GM19239 (cell line): ENCODE measurements at regions not wholly inside any gene's neighbourhood (a gene's known extent, or its start where the extent isn't known, plus 50 kb on each side); places are given as distances from the start of the nearest gene placed in this dataset.

Source experiments
- DNase-seq: peaks from one replicate; pipeline ENCODE4 v3.0.0; 2011; ENCODE audit warnings: low spot score; ENCODE audit not compliant: insufficient read length
- FAIRE-seq: peaks from 2 replicates; lab custom pipeline; 2011; peaks lifted over from hg19 to GRCh38; lab: Jason Lieb, UNC

DNA sequence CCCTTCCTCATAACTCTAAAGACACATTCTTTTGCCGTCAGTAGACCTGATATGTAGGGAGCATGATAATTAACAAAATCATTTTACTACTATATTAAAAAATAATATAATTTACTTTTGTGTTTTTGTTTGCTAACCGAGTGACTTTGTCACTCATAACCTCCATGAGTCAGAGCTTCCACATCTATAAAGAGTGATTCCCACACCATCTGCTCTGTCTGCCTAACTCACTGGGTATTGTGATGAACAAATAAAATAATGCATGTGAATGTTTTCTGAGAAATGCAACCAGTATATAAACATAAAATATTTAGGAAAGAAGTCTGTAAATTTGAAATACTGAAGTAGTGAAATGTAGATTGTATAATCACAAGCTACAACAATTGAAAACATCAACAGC lies 123.4 kb upstream of the DSEL start:
- FAIRE-seq (no peak), DNase-seq (no peak)

DNA sequence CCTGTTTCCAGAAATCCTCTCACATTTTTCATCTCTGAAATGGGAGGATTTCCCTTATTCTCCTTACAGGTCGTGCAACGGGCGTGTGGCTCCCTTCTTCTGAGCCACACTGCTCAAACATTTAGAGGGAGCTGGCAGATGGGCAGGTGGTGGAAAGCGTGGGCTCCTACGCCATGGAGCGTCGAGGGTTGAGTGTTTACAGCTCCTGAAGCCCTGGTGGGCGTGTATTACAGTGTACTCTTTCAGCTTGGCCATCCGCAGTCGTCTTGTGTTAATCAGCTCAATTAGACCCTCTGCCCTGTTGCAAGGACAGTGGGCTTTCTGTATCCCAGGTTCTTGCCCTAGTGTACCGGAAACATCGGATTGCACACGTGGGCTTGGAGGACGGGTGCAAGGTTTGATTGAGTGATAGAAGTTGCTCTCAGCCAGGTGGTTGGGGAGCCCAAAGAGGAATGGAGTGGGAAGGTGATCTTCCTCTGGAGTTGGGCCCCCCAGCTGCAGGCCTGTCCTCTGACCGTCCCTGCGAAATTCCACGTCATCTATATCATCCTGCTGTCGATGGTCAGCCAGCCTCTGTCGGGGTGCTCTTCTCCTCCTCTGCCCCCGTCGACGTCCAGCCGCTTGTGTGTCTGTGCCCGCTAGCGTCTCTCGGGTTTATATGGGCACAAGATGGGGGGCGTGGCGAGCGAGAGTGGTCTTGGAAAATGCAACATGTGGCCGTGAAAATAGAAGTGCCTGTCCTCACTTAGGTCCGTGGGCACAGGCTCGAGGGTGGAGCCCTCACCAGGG lies 120.3 kb upstream of the DSEL start:
- DNase-seq = no peak
- FAIRE-seq = no peak

DNA sequence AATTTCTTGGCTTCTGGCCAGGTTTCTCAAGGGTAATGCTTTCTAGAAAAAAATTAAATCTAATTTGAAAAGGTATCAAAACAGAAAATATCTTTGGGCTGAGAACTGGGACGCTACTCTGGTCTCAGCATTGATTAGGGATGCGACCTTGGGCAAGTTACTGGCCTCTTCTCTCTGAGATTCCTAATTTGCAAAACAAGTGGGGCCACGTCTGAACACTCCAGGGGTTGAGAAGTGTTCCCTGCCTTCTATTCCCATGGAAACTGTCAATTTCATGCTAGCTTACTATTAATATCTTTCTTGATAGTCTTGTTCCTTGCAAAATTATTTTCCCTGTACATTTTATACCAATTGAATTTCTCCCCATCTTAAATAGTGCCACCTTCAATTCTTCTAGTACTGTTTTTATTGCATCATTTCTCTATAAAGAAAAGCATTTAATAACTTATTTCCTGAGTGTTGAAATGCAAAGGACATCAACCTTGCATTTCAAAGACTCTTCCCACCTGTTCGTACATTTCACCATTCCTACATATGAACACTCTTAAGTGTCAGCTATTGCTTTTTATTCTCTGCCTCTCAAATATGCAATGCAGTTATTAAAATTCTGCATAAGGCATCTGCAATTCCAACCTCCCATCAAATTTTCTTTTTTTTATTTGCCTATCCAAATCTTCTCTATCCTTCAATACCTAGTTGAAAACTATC lies 118.3 kb upstream of the DSEL start:
- FAIRE-seq = no peak

DNA sequence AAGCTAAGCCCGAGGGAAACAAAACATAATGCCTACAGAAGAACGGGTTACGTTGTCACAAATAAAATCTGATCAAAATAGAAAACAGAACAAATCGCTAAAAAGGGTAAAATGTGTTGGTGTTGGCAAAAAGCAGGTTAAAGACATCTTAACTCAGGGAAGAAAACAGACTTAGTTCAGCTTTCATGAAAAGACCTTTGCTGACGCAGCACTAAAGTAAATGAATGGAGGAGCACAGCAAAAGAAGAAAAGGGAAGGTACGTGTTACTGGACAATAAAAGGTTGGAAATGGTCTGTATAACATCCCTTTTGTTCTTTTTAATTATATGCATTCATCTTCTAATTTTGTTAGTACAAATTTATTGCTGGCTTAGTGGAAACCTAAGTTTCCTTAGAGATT lies 117.4 kb upstream of the DSEL start:
- DNase-seq (no peak), FAIRE-seq (no peak)

More for the DNA sequence above, 118.3 kb upstream of the DSEL start:
- no peak for DNase-seq

DNA sequence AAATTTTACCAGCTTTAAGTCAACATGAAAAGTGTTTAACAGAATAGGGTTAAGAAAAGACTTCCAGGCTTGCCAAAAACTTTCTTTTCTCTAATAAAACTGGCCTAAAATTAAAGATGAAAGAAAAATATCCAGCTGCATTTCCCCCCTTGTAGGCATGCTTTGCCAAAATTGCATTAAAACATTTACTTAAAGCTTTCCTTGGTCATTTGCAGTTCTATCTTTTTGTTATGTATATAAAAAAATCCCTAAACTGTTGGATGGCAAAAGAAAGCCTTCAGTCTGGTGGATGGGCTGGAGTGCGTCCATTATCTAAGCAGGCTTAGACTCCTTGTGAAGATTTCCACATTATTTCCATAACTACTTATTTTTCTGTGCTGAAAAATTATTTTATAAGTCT lies 105.4 kb upstream of the DSEL start:
- no peak for FAIRE-seq
- no peak for DNase-seq

DNA sequence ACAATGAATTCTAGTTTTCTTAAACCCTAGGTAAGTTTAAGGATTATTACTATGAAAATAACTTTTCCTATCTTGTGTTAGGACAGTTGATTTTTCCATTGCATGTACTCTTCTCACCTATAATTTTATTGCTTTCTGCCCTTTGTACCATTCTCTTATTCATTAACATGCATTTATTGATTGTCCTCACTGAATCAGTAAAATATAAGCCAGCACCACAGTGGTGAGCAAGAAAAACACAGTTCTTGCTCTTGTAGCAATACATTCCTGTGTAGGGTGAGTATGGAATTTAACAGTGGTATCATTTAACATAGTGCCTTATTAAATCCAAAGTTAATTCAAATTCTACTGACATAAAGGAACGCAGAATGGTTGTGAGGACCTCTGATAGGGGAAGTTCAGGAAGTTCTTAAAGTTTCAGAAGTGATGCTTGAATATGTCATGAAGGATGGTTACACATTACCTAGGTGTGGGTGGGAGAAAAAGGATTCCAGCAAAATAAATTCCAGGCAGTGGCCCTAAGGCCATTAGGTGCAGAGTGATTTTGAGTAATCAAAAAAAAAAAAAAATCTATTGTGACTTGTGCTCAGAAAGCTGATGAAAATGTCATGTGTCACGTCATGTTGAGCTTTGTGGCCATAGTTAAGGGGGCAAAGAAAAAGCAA lies 104.7 kb upstream of the DSEL start:
- DNase-seq = no peak
- no peak for FAIRE-seq

DNA sequence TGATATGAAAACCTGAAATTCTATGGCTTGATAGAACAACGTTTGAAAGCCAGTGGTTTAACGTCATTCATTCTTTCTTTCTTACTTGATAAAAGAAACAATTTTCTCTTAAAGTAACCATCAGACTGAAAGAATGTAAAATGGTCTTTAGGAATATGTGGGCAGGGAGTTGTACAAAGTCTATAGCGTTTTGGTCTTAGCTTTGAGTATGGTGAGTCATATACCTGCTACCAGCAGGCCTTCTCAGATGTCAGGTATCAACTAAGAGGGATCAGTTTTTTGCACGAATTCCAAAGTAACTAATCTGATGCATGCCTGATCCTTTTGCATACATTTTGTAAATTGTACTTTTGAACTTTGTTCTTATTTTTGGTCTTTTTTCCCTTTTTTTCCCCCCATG lies 101.5 kb upstream of the DSEL start:
- DNase-seq (no peak), FAIRE-seq (no peak)

DNA sequence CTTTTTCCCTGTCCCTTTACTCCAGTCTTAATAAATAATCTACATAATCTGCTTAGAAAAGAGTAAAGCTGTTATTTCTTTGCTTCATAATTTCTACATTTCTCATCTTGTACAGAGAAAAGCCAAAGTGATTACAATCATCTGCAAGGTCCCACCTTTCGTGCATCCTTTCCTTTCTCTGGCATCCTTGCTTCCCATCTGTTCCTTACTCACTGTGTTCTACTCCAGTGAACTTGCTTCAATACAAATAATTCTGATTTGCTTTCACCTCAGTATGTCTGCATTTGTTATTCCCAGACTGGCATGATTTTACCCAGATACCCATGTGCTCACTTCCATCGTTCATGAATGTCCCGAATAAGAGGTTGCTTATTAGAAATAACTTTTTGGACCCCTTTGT lies 99.4 kb upstream of the DSEL start:
- DNase-seq (no peak), FAIRE-seq (no peak)

DNA sequence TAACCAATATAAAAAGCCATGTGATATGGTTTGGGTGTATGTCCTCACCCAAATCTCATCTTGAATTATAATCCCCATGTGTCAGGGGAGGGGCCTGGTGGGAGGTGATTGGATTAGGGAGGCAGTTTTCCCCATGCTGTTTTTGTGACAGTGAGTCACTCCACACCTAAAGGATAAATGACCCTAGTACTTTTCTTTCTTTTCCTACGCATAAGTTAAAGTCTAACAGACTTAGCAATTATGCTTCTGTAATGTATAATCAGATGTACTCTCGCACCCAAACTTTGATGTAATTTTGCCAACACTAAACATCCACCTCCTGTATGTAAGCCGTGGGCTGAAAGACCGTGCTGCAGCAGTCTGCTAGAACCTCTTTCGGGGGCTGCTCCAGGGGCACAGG lies 97.2 kb upstream of the DSEL start:
- no peak for FAIRE-seq

DNA sequence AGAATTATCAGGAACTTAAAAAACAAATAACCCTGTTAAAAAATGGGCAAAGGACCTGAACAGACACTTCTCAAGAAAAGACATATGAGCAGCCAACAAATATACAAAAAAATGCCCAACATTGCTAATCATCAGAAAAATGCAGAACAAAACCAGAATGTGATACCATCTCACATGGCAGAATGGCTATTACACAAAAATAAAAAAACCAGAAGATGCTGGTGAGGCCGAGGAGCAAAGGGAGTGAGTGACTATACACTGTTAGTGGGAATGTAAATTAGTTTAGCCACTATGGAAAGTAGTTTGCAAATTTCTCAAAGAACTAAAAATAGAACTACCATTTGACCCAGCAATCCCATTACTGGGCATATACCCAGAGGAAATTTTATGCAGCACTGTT lies 95.8 kb upstream of the DSEL start:
- FAIRE-seq (no peak), DNase-seq (no peak)

More for the DNA sequence above, 97.2 kb upstream of the DSEL start:
- DNase-seq = no peak

DNA sequence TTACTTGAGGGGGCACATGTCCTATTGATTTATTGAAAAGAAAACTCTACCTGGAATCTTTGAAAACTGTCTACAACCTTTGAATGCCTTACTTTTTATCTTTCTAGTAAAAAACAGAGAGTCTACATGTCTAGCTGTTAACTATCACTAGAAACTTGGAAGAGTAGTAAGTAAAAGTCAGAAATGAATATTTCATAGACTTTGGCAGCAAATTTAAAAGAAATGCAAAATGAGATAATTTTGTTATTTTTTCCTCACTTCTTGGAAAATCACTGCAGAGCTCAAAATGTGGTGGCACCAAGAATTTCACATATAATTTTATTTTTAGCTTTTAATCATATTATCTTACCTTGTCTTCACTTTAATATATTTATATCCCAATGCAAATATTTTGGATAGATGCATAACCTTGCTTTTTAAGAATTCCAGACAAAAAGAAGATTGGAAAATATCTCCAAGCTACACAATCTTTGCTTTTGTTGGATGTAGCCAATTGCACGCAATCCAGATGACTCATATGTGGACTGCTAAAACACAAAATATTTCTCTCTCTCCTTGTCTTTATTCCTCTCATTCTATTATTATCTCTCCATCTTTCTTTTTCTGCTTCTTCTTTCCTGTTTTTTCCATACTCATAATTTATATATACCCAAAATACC lies 92.2 kb upstream of the DSEL start:
- FAIRE-seq (no peak), DNase-seq (no peak)

DNA sequence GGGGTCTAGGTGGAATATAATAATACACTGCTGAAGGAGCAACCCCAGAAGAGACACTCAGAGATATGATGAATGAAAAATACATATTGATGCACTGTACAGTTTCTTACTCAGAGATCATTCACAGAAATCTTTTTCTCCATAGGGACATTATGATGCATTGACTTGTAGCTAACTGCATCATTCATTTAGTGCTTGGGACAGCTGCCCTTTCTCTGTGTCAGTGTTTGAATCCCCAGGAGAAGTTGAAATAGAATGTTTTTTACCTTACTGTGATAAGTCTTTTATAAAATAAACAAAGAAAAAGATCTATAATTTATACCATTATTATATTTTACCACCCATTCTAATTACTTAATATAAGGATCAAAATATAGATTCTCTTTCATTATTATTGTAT lies 91.7 kb upstream of the DSEL start:
- FAIRE-seq (no peak), DNase-seq (no peak)

DNA sequence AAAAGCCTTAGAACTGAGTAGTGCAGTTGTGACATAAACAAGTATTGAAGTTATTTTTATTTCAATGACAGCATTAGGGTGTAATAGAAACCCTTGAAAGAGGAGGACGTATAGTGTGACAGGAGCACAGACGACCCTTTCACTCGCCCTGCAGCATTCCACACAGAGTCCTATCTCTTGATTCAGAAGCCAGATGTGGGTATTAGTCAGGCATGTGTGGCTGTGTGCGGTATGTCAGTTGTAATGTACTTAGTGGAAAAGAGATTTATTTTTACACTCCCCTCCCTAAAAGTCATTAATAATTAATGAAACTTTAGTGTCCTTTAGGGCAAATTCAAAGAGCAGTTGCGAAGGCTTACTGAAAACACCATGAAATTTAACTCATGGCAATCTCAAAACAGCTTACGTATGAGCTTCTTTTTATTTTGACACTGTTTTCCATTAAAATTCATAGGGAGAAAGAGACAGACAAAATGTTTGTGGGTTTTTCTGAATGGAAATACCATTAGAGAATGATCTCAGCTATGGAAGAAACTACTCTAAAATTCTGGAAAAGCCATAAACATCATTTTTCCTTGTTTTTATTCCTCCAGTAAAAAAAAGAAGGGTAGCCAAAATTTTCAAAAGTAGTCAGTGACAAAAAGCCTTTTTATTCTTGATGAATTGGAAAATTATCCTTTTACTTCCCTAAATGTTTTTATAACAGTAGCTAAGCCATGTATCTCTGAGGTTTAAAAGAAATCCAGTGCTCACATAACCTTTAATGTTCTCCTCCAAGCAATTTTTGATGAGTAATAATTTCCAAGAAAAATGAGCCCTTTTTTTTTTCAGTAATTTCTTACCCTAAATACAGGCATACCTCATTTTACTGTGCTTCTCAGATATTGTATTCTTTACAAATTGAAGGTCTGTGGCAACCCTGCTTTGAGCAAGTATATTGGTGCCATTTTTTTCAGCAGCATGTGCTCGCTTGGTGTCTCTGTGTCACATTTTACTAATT lies 84.0 kb upstream of the DSEL start:
- no peak for DNase-seq
- no peak for FAIRE-seq

DNA sequence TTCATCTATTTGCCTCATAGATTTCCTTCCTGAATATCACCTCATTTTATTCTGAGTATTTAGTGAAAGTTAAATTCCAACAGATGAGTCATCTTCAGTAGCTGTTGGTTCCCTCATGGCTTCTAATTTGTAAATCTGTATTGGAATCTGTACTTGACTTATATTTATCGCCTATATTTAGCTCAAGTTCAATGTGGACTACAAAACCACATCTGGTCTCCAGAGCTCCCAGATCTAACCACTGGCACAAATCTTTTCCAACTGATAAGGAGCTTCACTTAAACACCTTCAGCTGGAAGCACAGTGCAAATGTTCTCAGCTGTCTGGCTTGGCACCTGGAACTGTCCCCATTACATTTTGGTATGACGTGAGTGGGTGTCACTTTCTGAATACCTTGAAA lies 82.8 kb upstream of the DSEL start:
- DNase-seq = no peak
- FAIRE-seq = no peak

DNA sequence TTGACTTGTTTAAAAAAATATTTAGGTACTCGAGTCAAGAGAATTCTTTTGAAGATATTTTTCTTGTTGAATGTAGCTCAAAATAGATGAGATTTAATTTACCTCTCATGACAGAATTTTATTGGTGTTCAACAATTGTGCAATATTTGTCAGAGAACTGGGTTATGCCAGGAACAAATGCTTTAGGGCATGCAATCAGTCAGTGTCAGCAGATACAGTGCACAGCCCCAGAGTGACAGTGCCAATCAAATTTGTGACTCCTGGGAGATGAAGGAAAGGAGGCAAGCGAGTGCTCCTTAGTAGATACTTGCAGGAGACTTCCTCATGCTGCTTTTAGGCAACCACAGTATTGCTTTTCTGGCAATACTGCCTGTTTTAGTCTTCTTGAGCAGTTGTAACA lies 81.2 kb upstream of the DSEL start:
- FAIRE-seq (no peak), DNase-seq (no peak)

DNA sequence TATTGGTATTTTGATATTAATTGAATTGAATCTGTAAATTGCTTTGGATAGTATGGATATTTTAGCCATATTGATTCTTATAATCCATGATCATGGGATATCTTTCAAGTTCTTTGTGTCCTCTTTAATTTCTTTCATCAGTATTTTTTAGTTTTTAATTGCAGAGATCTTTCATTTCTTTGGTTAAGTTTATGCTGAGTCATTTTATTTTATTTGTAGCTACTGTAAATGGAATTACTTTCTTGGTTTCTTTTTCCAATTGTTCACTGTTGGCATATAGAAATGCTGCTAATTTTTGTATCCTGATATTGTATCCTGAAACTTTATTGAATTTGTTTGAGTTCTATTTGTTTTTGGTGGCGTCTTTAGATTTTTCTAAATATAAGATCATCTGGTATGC lies 79.5 kb upstream of the DSEL start:
- FAIRE-seq (no peak), DNase-seq (no peak)

DNA sequence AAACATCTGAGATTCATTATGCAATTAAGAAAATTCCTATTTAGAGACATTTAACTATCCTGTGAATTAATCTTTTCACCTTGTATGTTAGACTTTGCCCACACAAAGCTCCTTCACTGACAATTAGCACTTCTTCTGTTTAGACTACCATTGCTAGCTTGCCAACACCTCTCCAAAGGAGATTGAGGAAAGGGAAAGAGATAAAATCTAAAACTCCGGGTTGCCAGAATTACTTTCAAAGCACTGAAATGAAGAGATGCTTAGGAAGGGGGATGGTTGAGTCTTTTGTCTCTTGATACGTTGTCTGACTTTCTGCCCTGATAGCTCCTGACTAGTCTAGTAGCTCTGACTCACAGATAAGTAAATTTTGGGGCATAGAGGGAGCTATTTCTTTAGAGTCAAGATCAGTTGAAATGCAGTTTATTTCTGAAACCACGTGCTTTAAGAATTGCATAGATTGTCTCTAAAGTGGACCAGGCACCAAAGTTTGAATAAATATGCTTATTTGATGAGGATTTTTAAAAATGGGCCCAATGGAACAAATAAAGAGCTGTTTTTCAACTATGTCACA lies 74.1 kb upstream of the DSEL start:
- FAIRE-seq = no peak
- no peak for DNase-seq

DNA sequence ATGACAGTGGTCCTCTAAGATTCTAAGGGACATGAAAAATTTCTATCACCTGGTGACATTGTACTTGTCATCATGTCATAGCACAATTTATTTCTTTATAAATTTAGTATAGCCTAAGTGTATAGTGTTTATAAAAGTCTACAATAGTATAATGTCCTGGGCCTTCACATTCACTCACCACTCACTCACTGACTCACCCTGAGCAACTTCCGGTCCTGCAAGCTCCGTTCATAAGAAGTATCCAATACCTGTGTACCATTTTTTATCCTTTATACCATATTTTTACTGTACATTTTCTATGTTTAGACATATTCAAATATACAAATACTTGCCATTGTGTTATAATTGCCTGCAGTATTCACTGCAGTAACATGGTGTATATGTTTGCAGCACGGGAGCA lies 72.8 kb upstream of the DSEL start:
- DNase-seq (no peak), FAIRE-seq (no peak)

DNA sequence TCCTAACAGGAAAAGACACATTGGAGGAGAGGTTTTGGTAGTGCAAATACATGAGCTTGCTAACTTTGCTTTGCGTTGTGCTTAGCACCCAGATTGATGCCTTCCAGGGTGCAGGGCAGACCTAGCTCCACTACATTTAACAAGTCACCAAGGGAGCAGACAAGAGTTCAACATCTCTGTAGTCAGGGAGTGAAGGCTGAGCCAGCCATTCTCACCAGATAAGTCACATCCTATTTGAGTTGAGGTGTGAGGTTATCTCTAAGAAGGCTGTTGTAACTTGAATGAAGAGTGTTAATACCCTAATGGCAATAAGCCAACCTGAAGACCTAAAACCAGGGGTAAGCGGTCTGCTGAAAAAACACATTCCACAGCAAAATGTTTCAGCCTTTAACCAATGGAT lies 69.6 kb upstream of the DSEL start:
- FAIRE-seq (no peak), DNase-seq (no peak)
